A673 (cell line): ENCODE measurements at regions not wholly inside any gene's neighbourhood (a gene's known extent, or its start where the extent isn't known, plus 50 kb on each side); places are given as distances from the start of the nearest gene placed in this dataset.

Experiments
- BruUV-seq: library from RNA; stranded (reverse); fragments of 400-500 nt; replicated peaks from 2 replicates; lab custom pipeline; 2021; lab: Mats Ljungman, UMichigan
- CTCF ChIA-PET: fragments of 300-600 bp; sonication (Branson Sonifier 250); formaldehyde crosslinking; loops from one replicate; lab custom pipeline; 2022; ENCODE audit warnings: antibody characterized with exemption; lab: Charles Lee
- POLR2A ChIA-PET: fragments of 300-600 bp; sonication (Branson Sonifier 250); formaldehyde crosslinking; loops from one replicate; lab custom pipeline; 2022; ENCODE audit warnings: antibody characterized with exemption; ENCODE audit not compliant: low non-redundant PET; lab: Charles Lee
- DNase-seq: peaks from one replicate; pipeline ENCODE4 v3.0.0-alpha.2; 2015; ENCODE audit warnings: low spot score
- H3K27ac ChIP-seq: fragments of 200-600 bp; sonication (generic); 2 replicates; pipeline ENCODE4 v1.5.1; 2016; ENCODE audit warnings: mixed run types, low read depth, mild to moderate bottlenecking, mixed read lengths, antibody characterized with exemption, low read length; ENCODE audit not compliant: poor library complexity, severe bottlenecking
- H3K27me3 ChIP-seq: fragments of 200-600 bp; sonication (generic); replicated peaks from 2 replicates; pipeline ENCODE4 v1.6.1; 2017; ENCODE audit warnings: mixed run types, low read depth, mild to moderate bottlenecking, mixed read lengths, antibody characterized with exemption, low read length; ENCODE audit not compliant: insufficient read depth, poor library complexity
- H3K36me3 ChIP-seq: fragments of 200-600 bp; sonication (generic); 2 replicates; pipeline ENCODE4 v1.6.1; 2016; ENCODE audit warnings: mixed run types, mild to moderate bottlenecking, mixed read lengths, antibody characterized with exemption, low read length; ENCODE audit not compliant: insufficient read depth, poor library complexity, severe bottlenecking
- H3K4me1 ChIP-seq: fragments of 200-600 bp; sonication (generic); 2 replicates; pipeline ENCODE4 v1.6.1; 2017; ENCODE audit warnings: mixed run types, mild to moderate bottlenecking, mixed read lengths, antibody characterized with exemption, low read length; ENCODE audit not compliant: insufficient read depth, poor library complexity, severe bottlenecking
- H3K4me3 ChIP-seq: fragments of 200-600 bp; sonication (generic); 2 replicates; pipeline ENCODE4 v1.5.1; 2016; ENCODE audit warnings: low read depth, mixed run types, mild to moderate bottlenecking, mixed read lengths, low read length; ENCODE audit not compliant: poor library complexity, severe bottlenecking
- H3K9me3 ChIP-seq: fragments of 200-600 bp; sonication (generic); 2 replicates; pipeline ENCODE4 v1.6.1; 2016; ENCODE audit warnings: mixed run types, low read depth, mild to moderate bottlenecking, mixed read lengths, antibody characterized with exemption, low read length; ENCODE audit not compliant: poor library complexity, severe bottlenecking
- EZH2 ChIP-seq: fragments of 200-600 bp; sonication (generic); IDR thresholded peaks from 2 replicates; pipeline ENCODE4 v1.6.1; 2017; ENCODE audit warnings: borderline replicate concordance, low read depth, mild to moderate bottlenecking, mixed read lengths, antibody characterized with exemption, low read length; ENCODE audit not compliant: poor library complexity, severe bottlenecking
- intact Hi-C: fragments of 100-400 bp; cut with micrococcal nuclease; formaldehyde crosslinking; loops from one replicate; pipeline ENCODE4 v1.10.0; 2022; ENCODE audit not compliant: unreplicated experiment
- TF ChIP-seq, protein P1 (sequence below): fragments of 300-800, 200-600 bp; sonication (generic); conservative IDR thresholded peaks from 2 replicates; pipeline ENCODE4 v1.5.1; 2017; ENCODE audit warnings: low read depth, mild to moderate bottlenecking, antibody characterized with exemption, low read length, moderate library complexity, mixed read lengths

DNA sequence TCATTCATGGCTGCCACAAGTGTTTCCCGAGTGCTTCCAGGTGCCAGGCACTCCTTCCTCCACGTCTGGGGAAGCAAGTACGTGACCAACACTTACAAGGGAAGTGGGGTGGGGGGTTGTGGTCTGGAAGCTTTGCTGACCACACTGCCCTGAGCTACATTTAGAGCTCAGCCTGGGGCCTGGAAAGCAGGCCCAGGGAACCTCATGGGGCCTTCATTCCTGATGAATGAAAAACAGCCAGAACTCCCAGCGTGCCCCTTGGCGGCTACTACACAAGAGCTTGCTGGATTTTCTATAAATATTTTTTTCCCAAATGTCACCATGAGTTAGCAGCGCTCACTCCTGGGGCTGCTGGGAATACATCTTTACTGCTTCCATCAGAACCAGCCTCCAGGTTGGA is 73.3 kb downstream of the ABCC12 start:
- no peak overlapping the region for H3K4me3 ChIP-seq
- H3K9me3 ChIP-seq = no peaks in the 10 kb centered on the region
- H3K27me3 ChIP-seq = peaks cover 35% of the 10 kb centered on the region
- H3K36me3 ChIP-seq = no peaks in the 10 kb centered on the region
- intact Hi-C loops = no loop called here
- POLR2A ChIA-PET = interaction anchor here (0.6 kb wide), 1 partner anchor 238 kb away, joined by 15 read pairs; no protein-coding TSS in a partner anchor
- TF ChIP-seq, protein P1, sequence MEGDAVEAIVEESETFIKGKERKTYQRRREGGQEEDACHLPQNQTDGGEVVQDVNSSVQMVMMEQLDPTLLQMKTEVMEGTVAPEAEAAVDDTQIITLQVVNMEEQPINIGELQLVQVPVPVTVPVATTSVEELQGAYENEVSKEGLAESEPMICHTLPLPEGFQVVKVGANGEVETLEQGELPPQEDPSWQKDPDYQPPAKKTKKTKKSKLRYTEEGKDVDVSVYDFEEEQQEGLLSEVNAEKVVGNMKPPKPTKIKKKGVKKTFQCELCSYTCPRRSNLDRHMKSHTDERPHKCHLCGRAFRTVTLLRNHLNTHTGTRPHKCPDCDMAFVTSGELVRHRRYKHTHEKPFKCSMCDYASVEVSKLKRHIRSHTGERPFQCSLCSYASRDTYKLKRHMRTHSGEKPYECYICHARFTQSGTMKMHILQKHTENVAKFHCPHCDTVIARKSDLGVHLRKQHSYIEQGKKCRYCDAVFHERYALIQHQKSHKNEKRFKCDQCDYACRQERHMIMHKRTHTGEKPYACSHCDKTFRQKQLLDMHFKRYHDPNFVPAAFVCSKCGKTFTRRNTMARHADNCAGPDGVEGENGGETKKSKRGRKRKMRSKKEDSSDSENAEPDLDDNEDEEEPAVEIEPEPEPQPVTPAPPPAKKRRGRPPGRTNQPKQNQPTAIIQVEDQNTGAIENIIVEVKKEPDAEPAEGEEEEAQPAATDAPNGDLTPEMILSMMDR = no peak
- TF ChIP-seq EZH2 = no peak
- BruUV-seq = no TSS peak
- no peaks in the 10 kb centered on the region for H3K4me1 ChIP-seq
- no peak overlapping the region for H3K27ac ChIP-seq
- DNase-seq = no peak
- CTCF ChIA-PET = no interaction called here

DNA sequence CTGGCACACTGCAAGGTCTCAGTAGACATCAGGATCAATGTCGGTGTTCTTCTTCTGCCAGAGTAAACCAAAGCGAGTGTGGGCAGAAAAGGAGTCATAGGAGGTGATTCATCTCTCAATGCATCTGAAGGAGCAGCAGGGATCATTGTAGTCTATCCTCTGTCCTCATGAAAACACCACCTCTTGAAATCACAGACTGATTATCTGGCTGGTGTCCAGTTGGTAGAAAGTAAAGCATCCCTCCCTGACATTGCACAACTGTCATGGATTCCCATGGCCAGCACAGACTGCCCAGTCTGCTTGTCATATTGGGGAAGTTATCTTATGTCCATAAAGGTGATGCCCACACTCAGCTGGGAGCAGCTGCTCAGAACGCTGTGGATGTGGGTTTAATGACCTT is 74.1 kb downstream of the ABCC12 start:
- Histone ChIP-seq H3K27me3 (peaks cover 39% of the 10 kb centered on the region), H3K36me3 (no peaks in the 10 kb centered on the region), H3K4me3 (no peak overlapping the region), H3K27ac (no peak overlapping the region), H3K4me1 (no peaks in the 10 kb centered on the region), H3K9me3 (no peaks in the 10 kb centered on the region)
- TF ChIP-seq EZH2 = no peak
- TF ChIP-seq, protein P1 = no peak
- ChIA-PET POLR2A (no interaction called here), CTCF (no interaction called here)
- intact Hi-C loops = no loop called here
- DNase-seq = no peak
- no TSS peak for BruUV-seq

DNA sequence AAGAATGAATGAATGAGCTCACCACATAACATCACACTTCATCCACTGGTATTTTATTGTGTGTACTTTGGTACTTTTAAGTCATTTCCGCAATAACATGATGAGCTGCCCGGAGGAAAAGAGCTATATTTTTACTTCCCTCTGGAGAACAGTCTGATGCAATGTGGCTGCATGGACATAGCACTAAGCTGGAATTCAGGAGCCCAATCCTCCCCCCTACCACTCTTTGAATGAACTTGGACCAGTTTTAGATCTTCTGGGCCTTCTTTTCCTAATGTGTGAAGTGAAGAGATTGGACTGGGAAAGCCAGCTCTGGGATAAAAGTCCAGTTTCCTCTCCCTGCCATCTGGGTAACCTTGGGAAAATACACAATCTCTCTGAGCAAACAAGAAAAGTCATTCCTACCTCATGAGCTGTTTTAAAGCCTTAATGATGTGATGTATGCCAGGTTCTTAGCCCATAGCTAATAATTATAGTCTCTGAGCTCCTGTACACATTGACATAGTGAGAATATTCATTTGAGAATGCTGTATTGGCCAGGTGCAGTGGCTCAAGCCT is 79.3 kb downstream of the ABCC12 start:
- H3K27me3 ChIP-seq = peaks cover 22% of the 10 kb centered on the region
- ChIA-PET CTCF (no interaction called here), POLR2A (no interaction called here)
- no peak overlapping the region for H3K27ac ChIP-seq
- no TSS peak for BruUV-seq
- H3K4me1 ChIP-seq = no peaks in the 10 kb centered on the region
- H3K4me3 ChIP-seq = no peak overlapping the region
- intact Hi-C loops = no loop called here
- TF ChIP-seq EZH2 = no peak
- TF ChIP-seq, protein P1 = no peak
- H3K9me3 ChIP-seq = no peaks in the 10 kb centered on the region
- no peak for DNase-seq
- no peaks in the 10 kb centered on the region for H3K36me3 ChIP-seq
